HT1080 (cell line): ENCODE measurements at regions not wholly inside any gene's neighbourhood (a gene's known extent, or its start where the extent isn't known, plus 50 kb on each side); places are given as distances from the start of the nearest gene placed in this dataset.
"Not testable (repeated sequence)": the region's sequence is repeated elsewhere in the genome, so short reads cannot be mapped to it uniquely, and the experiment has no call there.

Experiments used
- DNase-seq: peaks from one replicate; pipeline ENCODE4 v3.0.0-alpha.2; 2015; ENCODE audit warnings: low read depth

GRCh38 chrX:34576864-34577263 is 80.2 kb downstream of the TMEM47 start:
- no peak for DNase-seq

GRCh38 chrX:34565981-34566380 is 91.1 kb downstream of the TMEM47 start:
- no peak for DNase-seq

- peak; percentile 30 for DNase-seq
Observed at GRCh38 chrX:34563804-34564203, 93.3 kb downstream of the TMEM47 start.

- no peak for DNase-seq
Observed at GRCh38 chrX:34563061-34563460, 94.0 kb downstream of the TMEM47 start.

GRCh38 chrX:34562006-34562405 is 95.1 kb downstream of the TMEM47 start:
- DNase-seq: peak; percentile 7

- DNase-seq: no peak
Observed at GRCh38 chrX:34560180-34560579, 96.9 kb downstream of the TMEM47 start.

- peak; percentile 70 for DNase-seq
Observed at GRCh38 chrX:34559325-34559724, 97.8 kb downstream of the TMEM47 start.

- no peak for DNase-seq
Observed at GRCh38 chrX:34557733-34558132, 99.4 kb downstream of the TMEM47 start.

- DNase-seq: no peak
Observed at GRCh38 chrX:34555481-34555880, 101.6 kb downstream of the TMEM47 start.

GRCh38 chrX:34546366-34546765 is 110.7 kb downstream of the TMEM47 start:
- DNase-seq: peak; percentile 4

GRCh38 chrX:34528081-34528480 is 129.0 kb downstream of the TMEM47 start:
- DNase-seq: peak; percentile 49

- peak; percentile 28 for DNase-seq
Observed at GRCh38 chrX:34521563-34521962, 135.5 kb downstream of the TMEM47 start.

- no peak for DNase-seq
Observed at GRCh38 chrX:34509394-34509793, 147.7 kb downstream of the TMEM47 start.

GRCh38 chrX:34503119-34503518 is 154.0 kb downstream of the TMEM47 start:
- DNase-seq: no peak

GRCh38 chrX:34493086-34493485 is 164.0 kb downstream of the TMEM47 start:
- no peak for DNase-seq

- no peak for DNase-seq
Observed at GRCh38 chrX:34491126-34491525, 166.0 kb downstream of the TMEM47 start.

- no peak for DNase-seq
Observed at GRCh38 chrX:34487364-34487763, 169.7 kb downstream of the TMEM47 start.

GRCh38 chrX:34483980-34484379 is 173.1 kb downstream of the TMEM47 start:
- DNase-seq: no peak

GRCh38 chrX:34470507-34470906 is 186.6 kb downstream of the TMEM47 start:
- DNase-seq: no peak

GRCh38 chrX:34467437-34467836 is 189.6 kb downstream of the TMEM47 start:
- peak; percentile 1 for DNase-seq

- not testable (repeated sequence) for DNase-seq
Observed at GRCh38 chrX:34463220-34463619, 193.9 kb downstream of the TMEM47 start.

- DNase-seq: not testable (repeated sequence)
Observed at GRCh38 chrX:34457850-34458249, 199.2 kb downstream of the TMEM47 start.

- no peak for DNase-seq
Observed at GRCh38 chrX:34437586-34437985, 219.5 kb downstream of the TMEM47 start.

GRCh38 chrX:34426334-34426733 is 230.8 kb downstream of the TMEM47 start:
- DNase-seq: no peak
